NCI-H2081 (cell line): ENCODE measurements at regions not wholly inside any gene's neighbourhood (a gene's known extent, or its start where the extent isn't known, plus 50 kb on each side); places are given as distances from the start of the nearest gene placed in this dataset.

Experiments
- DNase-seq, 2 experiments: peaks; one replicate each; lab custom pipeline; 2025; lab: John Stamatoyannopoulos, UW

- no peak for DNase-seq
These were observed 165.3 kb downstream of the GASK1B start for GRCh38 chr4:158007566-158007965.

GRCh38 chr4:158006990-158007389 is 165.8 kb downstream of the GASK1B start:
- no peak for DNase-seq

GRCh38 chr4:158005021-158005420 is 167.8 kb downstream of the GASK1B start:
- DNase-seq = no peak

- no peak for DNase-seq
These were observed 168.7 kb downstream of the GASK1B start for GRCh38 chr4:158004101-158004500.

GRCh38 chr4:158003212-158003611 is 169.6 kb downstream of the GASK1B start:
- no peak for DNase-seq

- no peak for DNase-seq
These were observed 170.7 kb downstream of the GASK1B start for GRCh38 chr4:158002173-158002572.

GRCh38 chr4:158001756-158002155 is 171.1 kb downstream of the GASK1B start:
- no peak for DNase-seq

GRCh38 chr4:157999723-158000122 is 173.1 kb downstream of the GASK1B start:
- DNase-seq = no peak

- DNase-seq = no peak
These were observed 175.5 kb downstream of the GASK1B start for GRCh38 chr4:157997296-157997695.

GRCh38 chr4:157996061-157997028 is 176.5 kb downstream of the GASK1B start:
- DNase-seq = no peak

GRCh38 chr4:157994863-157995262 is 178.0 kb downstream of the GASK1B start:
- DNase-seq = no peak

- no peak for DNase-seq
These were observed 179.6 kb downstream of the GASK1B start for GRCh38 chr4:157992948-157993839.

- DNase-seq = peak; percentile 53 to 54
These were observed 180.7 kb downstream of the GASK1B start for GRCh38 chr4:157992038-157992705.

GRCh38 chr4:157988641-157989040 is 184.2 kb downstream of the GASK1B start:
- no peak for DNase-seq

- DNase-seq = no peak
These were observed 188.4 kb downstream of the GASK1B start for GRCh38 chr4:157984285-157984911.

- no peak for DNase-seq
These were observed 189.5 kb downstream of the GASK1B start for GRCh38 chr4:157983300-157983699.

GRCh38 chr4:157980158-157980557 is 192.7 kb downstream of the GASK1B start:
- DNase-seq = no peak

GRCh38 chr4:157978680-157979361 is 194.0 kb downstream of the GASK1B start:
- peak; percentile 79 to 86 for DNase-seq

GRCh38 chr4:157977086-157977485 is 195.7 kb downstream of the GASK1B start:
- DNase-seq = no peak

GRCh38 chr4:157973297-157973696 is 199.5 kb downstream of the GASK1B start:
- no peak for DNase-seq

- DNase-seq = no peak
These were observed 208.4 kb downstream of the GASK1B start for GRCh38 chr4:157964463-157964862.
